Astrocyte of the cerebellum (primary cell): ENCODE measurements at regions not wholly inside any gene's neighbourhood (a gene's known extent, or its start where the extent isn't known, plus 50 kb on each side); places are given as distances from the start of the nearest gene placed in this dataset.

Experiments
- DNase-seq: peaks from one replicate; pipeline ENCODE4 v3.0.0-alpha.2; 2011; ENCODE audit warnings: low read depth
- H3K4me3 ChIP-seq: 2 replicates; pipeline ENCODE4 v1.5.1; 2011; ENCODE audit warnings: mild to moderate bottlenecking, low read depth, low read length, moderate library complexity
- CTCF ChIP-seq: IDR thresholded peaks from 2 replicates; pipeline ENCODE4 v1.5.1; 2012; ENCODE audit warnings: low read length, low read depth, moderate library complexity, mild to moderate bottlenecking; ENCODE audit errors: missing control alignments
- in situ Hi-C: cut with HindIII; loops from 2 replicates; pipeline ENCODE4 v1.10.0; 2017; ENCODE audit warnings: low sequenced_read_pairs

- no peak overlapping the region for H3K4me3 ChIP-seq
- no peak for TF ChIP-seq CTCF
- DNase-seq, result no peak
- in situ Hi-C loops, result no loop called here
Measured at GRCh38 chr11:112616327-112617097, 344.7 kb upstream of the NCAM1 start.

- in situ Hi-C loops, result no loop called here
- no peak for DNase-seq
- no peak for TF ChIP-seq CTCF
- no peak overlapping the region for H3K4me3 ChIP-seq
Measured at GRCh38 chr11:112617098-112617425, 344.2 kb upstream of the NCAM1 start.

GRCh38 chr11:112617977-112618826 is 343.0 kb upstream of the NCAM1 start:
- in situ Hi-C loops, result no loop called here
- DNase-seq, result no peak
- H3K4me3 ChIP-seq, result no peak overlapping the region
- no peak for TF ChIP-seq CTCF

- no peak overlapping the region for H3K4me3 ChIP-seq
- in situ Hi-C loops, result no loop called here
- DNase-seq, result no peak
- TF ChIP-seq CTCF, result no peak
Measured at GRCh38 chr11:112619106-112619505, 342.1 kb upstream of the NCAM1 start.

- H3K4me3 ChIP-seq, result no peak overlapping the region
- no peak for DNase-seq
- no peak for TF ChIP-seq CTCF
- in situ Hi-C loops, result no loop called here
Measured at GRCh38 chr11:112620621-112621394, 340.4 kb upstream of the NCAM1 start.

- no peak for DNase-seq
- no peak for TF ChIP-seq CTCF
- H3K4me3 ChIP-seq, result no peak overlapping the region
- in situ Hi-C loops, result no loop called here
Measured at GRCh38 chr11:112623057-112623456, 338.2 kb upstream of the NCAM1 start.
